IMR-90 (cell line): ENCODE measurements at regions not wholly inside any gene's neighbourhood (a gene's known extent, or its start where the extent isn't known, plus 50 kb on each side); places are given as distances from the start of the nearest gene placed in this dataset.

ENCODE experiments used
- FOS ChIP-seq: fragments of 150-350 bp; IDR thresholded peaks from 2 replicates; pipeline ENCODE4 v1.6.1; 2016; ENCODE audit warnings: low read depth, low read length
- POLR2A ChIP-seq: IDR thresholded peaks from 2 replicates; pipeline ENCODE4 v1.6.1; 2012; ENCODE audit warnings: mild to moderate bottlenecking, low read depth, low read length
- TF ChIP-seq, protein P1 (sequence below): conservative IDR thresholded peaks from 2 replicates; pipeline ENCODE4 v1.5.1; 2012; ENCODE audit warnings: mild to moderate bottlenecking, low read depth, low read length, improper control_type of control experiment

DNA sequence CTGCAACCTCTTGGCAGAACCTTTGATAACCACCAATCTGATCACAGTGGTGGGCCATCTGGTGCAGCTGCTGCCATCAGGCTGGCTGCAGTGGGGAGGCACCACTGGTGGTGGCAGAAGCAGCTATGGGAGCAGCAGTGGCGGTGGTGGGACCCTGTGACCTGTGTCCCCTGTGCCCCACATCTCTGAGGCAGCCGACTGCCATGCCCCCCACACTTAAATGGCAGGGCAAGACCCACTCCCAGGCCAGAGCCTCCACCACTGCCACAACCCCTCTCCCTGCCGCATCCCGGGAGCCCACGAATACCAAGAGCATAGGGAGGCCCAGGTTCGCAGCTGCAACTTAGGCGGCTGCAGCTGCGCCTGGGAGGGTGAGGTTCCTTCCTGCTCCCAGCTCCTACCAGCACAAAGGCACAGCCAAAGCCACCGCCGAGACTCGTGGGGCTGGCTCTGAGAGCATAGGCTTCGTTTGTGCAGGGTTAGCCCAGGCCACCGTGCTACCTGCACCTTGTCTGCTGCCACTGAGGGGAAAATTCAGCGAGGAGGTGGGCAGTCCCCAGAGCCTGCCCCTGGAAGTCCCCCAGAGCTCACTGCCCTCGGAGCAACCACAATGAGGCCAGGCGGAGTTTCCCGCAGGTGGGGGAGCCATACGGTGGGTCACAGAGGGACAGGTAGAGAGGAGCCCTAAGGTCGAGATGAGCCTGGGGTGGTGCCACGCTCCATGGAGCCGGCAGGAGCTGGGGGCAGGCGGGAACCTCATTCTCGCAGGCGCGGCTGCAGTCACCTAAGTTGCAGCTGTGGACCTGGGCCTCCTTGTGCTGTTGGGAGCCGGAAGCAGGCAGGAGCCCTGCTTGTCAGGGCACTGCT is 518.7 kb downstream of the RWDD3 start:
- TF ChIP-seq, protein P1, sequence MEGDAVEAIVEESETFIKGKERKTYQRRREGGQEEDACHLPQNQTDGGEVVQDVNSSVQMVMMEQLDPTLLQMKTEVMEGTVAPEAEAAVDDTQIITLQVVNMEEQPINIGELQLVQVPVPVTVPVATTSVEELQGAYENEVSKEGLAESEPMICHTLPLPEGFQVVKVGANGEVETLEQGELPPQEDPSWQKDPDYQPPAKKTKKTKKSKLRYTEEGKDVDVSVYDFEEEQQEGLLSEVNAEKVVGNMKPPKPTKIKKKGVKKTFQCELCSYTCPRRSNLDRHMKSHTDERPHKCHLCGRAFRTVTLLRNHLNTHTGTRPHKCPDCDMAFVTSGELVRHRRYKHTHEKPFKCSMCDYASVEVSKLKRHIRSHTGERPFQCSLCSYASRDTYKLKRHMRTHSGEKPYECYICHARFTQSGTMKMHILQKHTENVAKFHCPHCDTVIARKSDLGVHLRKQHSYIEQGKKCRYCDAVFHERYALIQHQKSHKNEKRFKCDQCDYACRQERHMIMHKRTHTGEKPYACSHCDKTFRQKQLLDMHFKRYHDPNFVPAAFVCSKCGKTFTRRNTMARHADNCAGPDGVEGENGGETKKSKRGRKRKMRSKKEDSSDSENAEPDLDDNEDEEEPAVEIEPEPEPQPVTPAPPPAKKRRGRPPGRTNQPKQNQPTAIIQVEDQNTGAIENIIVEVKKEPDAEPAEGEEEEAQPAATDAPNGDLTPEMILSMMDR = no peak
- TF ChIP-seq FOS (no peak), POLR2A (no peak)
